ENCODE measurements at regions not wholly inside any gene's neighbourhood (a gene's known extent, or its start where the extent isn't known, plus 50 kb on each side); places are given as distances from the start of the nearest gene placed in this dataset.
"Not testable (repeated sequence)": the region's sequence is repeated elsewhere in the genome, so short reads cannot be mapped to it uniquely, and the experiment has no call there.

DNA sequence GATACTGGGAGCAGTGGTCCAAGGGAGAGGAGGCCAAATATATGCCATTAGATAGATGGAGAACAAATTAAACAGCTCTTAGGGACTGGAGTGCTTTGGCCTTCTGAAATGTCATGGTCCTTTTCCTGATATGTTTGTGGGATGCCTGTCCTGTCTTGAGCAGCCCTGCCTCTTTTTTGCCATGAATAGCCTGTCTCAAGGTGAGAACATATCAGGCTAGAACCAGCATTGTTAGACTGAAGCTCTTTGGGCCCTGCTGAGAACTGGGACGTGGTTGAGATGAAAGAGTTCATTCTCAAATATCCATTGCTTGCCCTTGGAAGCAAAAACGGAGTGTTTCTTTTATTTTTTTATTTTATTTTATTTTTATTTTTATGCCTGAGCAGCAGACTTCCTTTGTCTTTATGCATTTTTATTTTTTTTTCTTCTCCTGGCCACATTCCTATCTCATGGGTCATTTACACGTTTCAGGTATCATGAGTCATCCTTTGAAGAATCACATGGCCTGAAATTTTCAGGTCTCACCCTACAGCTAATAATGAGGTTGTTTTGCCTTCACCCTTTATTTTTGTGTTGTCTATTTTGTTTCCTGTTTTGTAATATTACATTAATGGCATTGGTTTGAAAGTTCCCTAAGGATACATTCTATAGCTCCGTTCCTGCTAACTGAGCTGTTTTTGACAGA is 371.4 kb downstream of the PSAT1 start:
- DNase-seq (ENCODE audit: low read depth in 2 of 2), result no peak

DNA sequence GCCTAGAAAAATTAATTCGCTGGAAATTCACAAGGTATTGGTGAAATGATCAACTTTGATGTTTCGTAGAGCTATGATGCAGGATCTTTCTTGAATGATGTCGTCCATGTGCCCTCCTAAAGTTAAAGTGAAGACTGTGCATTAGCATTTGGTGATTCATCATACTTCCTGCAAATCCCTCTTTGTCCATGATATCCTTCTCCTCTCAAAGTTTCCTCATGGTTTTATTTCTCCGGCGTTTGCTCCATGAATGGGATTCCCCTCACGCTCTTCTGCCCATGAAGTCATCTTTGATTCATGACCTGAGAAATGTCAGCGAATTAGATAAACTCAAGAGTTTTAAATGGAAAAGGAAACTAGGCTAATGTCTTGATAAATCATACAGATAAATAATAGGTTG is 372.7 kb downstream of the PSAT1 start:
- no peak for DNase-seq (ENCODE audit: low read depth in 2 of 2)

DNA sequence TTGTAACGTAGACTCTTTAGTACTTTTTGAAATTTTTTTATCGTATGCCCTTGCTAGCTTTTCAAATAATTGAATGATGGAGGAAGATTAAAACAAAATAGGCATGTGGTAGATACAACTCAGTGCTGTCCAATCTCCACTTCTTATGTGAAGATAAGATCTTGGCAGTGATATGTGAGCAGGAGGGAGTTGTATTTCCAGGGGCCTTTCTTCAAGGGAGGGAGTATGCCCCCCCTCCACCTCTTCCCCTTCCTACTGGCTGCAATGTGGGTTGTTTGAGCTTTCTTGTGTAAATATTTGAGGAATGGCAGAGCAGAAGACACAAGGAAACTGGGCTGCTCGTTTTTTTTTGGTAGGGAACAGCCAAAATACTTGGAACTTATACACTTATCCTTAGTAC is 374.9 kb downstream of the PSAT1 start:
- DNase-seq (ENCODE audit: low read depth in 2 of 2), result no peak

DNA sequence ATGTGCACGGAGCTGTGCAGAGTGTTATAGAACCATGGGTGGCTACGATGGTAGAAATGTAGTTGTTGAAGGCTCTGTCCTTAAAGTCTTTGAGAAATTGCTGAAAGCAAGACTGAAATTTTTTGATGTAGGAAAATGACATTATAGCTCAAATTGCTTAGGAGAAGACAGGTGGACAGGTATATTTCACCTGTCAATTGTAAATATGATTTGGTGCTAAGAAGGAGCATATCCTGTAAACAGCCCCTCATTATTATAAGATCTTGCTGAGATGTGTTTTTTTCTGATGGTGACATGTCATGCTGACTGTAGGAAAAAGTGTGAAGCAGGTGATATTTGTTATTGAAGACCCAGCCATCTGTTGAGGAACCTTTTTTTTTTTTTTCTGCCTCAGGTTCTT is 377.9 kb downstream of the PSAT1 start:
- DNase-seq (ENCODE audit: low read depth in 2 of 2), result no peak

DNA sequence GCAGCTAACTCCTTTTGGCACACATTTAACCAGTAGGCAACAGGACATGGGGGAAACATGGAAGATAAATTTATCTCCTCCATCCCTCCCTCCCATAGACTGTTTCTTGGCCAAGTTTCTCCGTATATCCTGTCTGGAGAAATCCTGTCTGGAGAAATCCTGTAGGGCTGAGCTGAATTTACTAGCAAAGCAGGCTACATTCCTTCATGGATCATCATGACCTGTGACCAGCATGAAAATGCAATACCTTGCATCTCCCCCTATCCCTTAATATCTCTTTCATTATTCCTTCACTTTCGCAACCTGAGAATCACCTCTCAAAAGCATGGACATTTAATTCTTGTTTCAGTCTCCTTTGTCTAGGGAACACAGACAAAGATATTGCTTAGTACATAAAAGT is 379.1 kb downstream of the PSAT1 start:
- no peak for DNase-seq (ENCODE audit: low read depth in 2 of 2)

DNA sequence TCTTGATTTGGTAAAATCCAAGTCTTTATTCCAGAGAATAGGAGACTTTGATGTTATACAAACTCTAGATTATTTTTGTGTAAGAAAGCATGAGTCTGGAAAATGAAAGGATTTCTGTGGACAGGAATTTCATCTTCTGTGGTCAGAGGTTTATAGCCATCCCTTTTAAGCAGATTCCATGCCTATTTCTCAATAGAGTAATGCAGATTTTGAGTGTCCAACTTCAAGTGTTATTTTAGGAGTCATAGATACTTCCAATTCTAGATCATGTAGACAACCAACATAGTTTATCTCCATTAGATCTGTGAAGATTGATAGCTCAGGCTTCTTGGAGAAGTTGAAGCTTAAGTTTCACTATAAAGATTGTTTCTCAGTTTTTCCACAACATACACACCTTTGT is 379.7 kb downstream of the PSAT1 start:
- no peak for DNase-seq (ENCODE audit: low read depth in 2 of 2)

DNA sequence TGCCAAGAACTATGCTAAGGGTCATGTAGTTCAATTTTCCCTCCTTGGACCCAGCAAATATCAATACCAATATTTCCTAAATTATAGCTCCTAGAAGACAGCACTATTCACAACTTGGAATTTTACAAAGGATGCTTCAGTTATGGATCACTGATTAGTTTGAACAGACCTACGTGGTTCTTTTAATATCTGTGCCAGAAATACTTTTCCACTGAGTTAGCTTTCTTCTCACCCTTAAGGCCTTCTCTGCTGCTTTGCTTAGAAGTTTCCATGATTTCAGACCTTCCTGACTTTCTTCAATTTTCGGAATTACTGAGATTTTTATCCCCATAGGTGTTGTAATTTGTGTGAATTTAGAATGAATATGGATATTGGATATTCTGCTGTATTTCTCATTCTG is 380.4 kb downstream of the PSAT1 start:
- no peak for DNase-seq (ENCODE audit: low read depth in 2 of 2)

DNA sequence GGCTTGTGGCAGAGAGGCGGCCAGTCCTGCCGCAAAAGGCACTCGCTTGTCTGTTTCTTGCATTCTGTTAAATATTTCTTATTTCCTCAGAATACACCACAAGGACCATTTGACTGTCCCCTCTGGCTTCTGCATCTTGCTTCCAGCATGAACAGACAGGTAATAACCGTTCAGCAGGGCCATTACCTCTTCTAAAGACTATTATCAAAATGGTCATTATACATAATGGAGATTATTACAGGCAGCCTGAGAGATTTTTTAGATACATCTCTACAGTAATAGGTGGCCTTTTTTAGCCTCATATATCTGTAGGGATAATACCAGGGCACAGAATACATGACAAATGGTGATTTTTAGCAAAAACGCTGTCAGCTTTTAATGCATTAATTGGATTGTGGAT is 382.0 kb downstream of the PSAT1 start:
- DNase-seq (ENCODE audit: low read depth in 2 of 2), result no peak

DNA sequence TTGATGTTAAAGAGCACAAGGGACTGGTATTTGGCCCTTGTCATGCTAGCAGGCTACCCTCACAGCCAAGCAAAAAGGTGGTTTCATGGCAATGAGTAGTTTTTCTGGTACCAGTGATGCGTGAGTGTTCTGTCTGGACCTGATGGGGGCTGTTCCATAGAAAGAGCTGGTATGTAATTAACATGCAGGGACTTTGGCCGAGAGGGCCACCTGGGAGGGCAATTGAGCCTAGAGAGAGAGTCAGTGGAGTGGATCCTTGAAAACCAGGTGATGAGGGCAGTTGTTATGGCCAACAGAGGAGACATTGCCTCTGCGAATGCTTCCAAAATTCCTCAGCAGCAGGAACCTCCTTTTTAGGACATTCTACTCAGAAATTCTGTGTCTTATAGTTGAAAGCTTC is 383.3 kb downstream of the PSAT1 start:
- no peak for DNase-seq (ENCODE audit: low read depth in 2 of 2)

DNA sequence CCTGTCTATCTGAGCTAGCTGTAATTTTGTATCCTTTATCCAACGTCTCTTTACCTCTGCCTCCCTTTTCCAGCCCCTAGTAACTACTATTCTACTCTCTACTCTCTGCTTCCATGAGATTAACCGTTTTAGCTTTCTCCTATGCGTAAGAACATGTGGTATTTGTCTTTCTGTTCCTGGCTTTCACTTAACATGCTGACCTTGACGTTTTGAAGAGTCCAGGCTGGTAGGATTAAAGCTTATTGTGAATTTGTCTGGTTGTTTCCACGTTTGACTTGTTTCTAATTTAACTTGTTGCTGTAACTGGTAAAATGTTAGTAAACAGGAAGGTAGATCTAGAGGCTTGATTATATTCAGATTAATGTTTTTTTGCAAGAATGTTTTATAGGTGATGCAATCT is 385.3 kb downstream of the PSAT1 start:
- DNase-seq (ENCODE audit: low read depth in 2 of 2), result no peak

DNA sequence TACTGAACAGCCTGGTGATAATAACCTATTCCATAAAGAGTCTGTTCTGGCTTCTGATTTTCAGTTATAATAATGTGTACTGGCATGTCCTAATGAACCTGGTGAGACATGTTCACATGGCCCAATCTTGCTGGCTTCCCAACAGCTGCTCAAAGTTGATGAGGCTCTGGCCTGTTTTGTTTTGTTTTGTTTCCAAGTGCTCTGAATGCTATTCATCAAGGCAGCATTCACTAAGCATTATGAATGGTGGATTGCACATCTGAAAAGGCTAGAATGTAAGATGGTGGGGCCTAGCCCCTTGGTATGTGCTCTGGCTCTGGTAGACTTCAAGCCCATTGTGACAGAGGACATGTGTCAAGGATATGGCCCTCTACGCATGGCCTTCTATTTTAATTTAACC is 388.5 kb downstream of the PSAT1 start:
- DNase-seq (ENCODE audit: low read depth in 2 of 2), result no peak

DNA sequence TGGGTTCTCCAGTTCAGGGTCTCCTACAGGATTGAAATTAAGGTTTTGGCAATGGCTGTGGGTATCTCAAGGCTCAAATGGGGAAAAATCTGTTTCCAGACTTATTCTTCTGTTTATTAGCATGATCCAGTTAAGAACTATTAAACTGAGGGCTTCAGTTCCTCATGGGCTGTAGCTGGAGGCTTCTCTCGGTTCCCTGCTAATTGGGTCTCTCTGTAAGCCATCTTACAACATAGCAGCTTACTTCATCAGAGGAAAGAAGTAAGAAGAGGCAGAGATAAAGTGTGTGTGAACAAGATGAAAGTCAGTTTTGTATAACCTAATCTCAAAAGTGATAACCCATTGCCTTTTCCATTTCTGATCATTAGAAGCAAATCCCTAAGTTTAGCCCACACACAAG is 391.9 kb downstream of the PSAT1 start:
- DNase-seq (ENCODE audit: low read depth in 2 of 2), result no peak

DNA sequence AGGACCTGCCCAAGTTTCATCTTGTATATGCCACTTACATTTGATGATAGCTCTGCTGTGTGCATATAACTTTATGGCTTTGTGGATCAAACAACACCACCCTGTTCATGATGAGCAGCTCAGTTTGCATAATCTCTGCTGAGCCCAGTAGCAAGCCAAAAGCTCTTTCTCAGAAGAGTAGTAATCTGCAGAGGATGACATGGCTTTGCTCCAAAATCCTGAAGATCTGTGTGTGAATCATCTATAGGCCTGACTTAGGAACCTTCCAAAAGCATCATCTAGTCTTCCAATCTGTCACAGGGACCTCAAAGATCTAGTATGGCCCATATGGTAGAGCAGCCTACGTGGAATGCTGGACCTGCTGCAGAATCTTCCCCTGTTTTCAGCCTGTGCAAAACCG is 394.6 kb downstream of the PSAT1 start:
- no peak for DNase-seq (ENCODE audit: low read depth in 2 of 2)

DNA sequence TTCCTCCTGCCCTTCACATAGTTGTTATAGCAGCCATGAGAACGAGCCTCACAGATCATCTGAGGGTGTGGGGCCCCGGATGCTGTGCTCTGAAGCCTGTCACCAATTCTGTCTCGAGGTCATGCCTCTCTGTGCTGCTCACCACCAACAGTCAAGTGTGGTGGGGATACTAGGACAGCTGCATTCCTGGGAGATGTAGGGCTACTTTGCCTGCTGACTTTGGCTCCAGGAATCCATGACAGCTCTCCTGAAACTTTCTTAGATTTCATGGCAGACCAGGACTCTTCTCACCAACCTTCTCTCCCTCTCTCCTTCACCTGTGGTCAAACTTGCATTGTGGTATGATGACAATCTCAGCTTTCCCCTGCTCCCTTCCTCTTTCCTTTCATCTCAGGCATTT is 395.9 kb downstream of the PSAT1 start:
- no peak for DNase-seq (ENCODE audit: low read depth in 2 of 2)

DNA sequence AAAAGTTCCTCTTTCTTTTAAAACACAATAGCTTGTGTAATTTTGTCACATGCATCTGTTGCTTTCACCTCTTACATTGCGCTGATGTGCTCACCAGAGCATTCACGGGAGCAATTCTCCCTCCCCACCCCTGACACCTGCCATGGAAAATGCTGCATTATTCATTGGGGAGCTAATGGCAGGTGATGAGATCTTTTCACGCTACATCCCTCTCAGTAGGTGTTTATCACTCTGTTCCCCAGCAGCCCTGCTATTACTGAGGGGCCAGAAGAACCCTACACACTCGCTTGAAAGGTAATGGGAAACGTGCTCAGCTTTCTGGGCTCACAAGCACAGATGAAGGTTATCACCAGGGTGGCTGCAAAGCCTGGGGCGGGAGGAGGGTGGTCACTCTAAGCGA is 398.0 kb downstream of the PSAT1 start:
- no peak for DNase-seq (ENCODE audit: low read depth in 2 of 2)

DNA sequence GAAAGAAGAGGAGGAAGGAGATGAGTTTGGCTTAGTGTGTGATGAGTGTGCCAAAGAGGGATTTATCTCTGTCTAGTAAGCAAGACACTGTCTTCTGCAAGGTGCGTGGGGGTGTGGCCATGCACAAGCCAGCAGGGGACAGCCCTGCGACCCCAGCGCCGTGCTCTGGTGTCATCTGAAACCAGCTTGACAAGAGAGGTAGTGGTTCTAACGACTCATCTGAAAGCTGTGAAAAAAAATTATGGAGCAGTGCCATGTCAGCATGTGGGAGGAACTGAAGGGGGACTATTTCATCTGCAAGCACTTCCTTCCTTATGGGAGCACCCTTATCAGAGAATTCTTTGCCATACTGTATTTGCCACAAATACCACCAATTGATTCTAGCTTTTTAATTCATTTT is 398.6 kb downstream of the PSAT1 start:
- no peak for DNase-seq (ENCODE audit: low read depth in 2 of 2)

DNA sequence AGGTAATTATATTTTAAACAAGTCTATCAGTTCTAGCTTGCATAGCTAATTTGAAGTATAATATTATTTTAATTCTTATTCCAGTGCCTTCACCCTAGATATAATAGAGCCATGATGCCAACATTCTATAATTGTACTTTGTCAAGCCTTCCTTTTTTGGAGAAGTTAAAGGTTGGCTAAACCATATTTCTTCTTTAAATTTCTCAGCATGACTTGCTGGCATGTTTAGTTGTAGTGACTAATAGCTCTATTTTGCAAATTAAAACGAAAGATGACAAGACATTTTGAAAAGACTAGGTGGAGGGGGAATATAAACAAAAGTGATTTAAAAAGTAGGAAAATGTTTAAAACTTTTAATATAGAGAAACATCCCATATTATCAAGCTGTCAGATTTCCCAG is 400.7 kb downstream of the PSAT1 start:
- no peak for DNase-seq (ENCODE audit: low read depth in 2 of 2)

DNA sequence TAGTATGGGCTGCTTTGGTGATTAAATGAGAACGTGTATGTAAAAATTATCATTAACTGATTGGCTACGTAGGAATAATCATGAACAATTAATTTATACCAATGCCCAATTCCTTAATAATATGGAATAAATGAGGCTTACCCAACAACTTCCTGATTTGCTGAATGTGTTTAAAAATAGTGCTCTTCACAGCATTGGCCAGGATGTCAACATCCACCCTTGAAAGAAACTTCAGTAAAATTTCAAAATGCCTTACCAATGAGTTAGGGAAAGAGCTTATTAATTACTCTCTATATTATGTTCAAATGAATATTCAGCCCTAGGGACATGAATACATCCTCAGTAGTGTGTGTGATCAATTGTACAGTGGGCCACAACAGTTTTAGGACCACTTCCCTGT is 401.4 kb downstream of the PSAT1 start:
- DNase-seq (ENCODE audit: low read depth in 2 of 2), result no peak

DNA sequence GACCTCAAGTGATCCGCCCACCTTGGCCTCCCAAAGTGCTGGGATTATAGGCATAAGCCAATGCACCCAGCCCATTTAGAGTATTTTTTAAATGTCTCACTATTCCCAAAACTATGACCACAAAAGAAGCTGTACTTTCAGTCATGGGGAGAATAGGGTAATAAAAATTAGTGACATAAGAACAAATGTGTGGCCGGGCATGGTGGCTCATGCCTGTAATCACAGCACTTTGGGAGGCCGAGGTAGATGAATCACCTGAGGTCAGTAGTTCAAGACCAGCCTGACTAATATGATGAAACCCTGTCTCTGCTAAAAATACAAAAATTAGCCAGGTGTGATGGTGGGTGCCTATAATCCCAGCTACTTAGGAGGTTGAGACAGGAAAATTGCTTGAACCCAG is 402.3 kb downstream of the PSAT1 start:
- not testable (repeated sequence) for DNase-seq (ENCODE audit: low read depth in 2 of 2)

DNA sequence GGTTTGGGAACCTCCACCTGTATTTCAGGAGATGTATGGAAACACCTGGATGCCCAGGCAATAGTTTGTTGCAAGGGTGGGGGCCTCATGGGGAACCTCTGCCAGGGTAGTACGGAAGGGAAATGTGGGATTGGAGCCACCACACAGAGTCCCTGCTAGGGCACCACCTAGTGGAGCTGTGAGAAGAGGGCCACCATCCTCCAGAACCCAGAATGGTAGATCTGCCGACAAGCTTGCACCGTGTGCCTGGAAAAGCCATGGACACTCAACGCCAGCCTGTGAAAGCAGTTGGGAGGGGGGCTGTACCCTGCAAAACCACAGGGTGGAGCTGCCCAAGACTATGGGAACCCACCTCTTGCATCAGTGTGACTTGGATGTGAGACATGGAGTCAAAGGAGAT is 407.2 kb downstream of the PSAT1 start:
- DNase-seq (ENCODE audit: low read depth in 2 of 2), result not testable (repeated sequence)

DNA sequence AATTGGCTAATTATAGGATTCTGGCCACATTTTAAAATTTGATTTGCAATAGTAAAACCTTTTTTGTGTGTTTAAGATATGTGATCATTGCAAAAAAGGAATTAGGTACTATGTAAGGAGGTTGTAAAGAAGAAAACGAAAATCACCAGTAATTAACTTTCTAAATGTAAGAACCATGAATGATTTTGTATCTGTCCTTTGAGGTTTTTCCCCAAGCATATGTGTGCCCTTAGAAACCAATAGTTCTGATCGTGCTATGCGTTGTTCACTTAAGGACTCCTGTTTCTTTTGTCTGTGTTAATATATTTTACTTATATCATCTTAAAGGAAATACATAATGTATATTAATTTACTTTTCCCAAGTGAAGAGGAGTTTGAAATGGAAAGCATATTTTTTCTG is 410.2 kb downstream of the PSAT1 start:
- no peak for DNase-seq (ENCODE audit: low read depth in 2 of 2)

DNA sequence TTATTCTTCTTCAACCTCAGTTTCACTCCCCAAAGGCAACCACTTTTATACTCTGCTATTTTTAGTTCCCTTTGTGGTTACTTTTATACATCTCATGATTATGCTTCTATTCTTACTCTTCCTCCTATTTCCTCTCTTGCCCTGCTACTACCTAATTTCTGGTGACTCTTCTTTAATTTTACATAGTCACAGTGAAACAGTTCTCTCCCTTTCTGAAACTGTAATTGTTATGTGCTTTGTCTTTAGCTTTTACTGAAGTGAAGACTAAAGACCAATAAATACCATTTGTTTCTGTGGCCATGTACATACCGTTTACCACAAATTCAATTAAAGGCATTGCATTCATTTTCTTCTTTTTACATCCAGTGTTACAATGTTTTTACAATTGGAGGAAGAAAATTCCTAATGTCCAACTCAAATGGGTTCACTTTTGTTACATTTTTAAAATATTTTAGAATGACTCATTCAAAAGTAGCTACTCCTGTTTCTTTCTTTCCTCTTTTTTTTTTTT is 410.6 kb downstream of the PSAT1 start:
- DNase-seq (ENCODE audit: low read depth in 2 of 2), result no peak

DNA sequence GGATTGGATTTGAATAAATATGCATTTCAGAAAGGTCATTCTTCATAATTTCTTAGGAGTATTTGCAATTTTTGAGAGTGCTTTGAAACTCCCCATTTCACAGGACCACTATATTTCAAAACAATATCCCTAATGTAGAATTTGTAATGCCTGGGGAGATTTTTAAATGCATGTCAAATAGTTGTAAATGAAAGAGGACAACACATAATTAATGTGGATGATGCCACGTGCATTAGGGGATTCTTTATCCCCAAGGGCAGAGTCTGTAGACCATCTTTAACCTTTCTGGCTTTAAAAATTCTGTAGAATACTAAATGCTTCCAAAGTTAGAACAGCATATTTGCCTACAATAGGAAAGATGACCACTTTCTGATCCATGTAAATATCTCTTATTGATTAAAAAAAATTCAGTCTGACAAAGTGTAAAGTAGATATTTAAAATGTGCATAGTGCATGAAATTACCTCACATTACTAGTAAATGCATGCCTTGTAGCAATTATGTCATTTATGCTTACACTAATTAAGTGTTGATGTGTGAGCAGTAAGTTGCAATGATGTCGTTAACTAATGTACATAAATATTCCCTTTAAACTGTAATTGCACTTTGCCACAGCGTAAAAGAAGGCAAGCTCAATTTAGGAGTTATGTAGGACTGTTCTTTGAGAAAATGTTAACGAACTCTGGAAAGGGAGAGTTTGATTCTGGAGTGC is 416.1 kb downstream of the PSAT1 start:
- DNase-seq (ENCODE audit: low read depth in 2 of 2), result no peak
